GM23338 (cell line): ENCODE measurements at regions not wholly inside any gene's neighbourhood (a gene's known extent, or its start where the extent isn't known, plus 50 kb on each side); places are given as distances from the start of the nearest gene placed in this dataset.
A peak's percentile ranks its signal among the peaks of the same experiment; 100 is the strongest.

Experiments
- ATAC-seq: fragments of 200-7000 bp; cut with Tn5 transposase; 3 replicates; pipeline ENCODE4 v1.9.1; 2020
- DNase-seq: peaks from one replicate; pipeline ENCODE4 v3.0.0-alpha.2; 2015; ENCODE audit warnings: low spot score
- H2AFZ ChIP-seq: fragments of 200-600 bp; sonication (generic); 2 replicates; pipeline ENCODE4 v1.8.0; 2016; ENCODE audit warnings: antibody characterized with exemption, mild to moderate bottlenecking, moderate library complexity
- H3F3A ChIP-seq: fragments of 200-600 bp; sonication (generic); replicated peaks from 2 replicates; pipeline ENCODE4 v1.8.0; 2017; ENCODE audit warnings: antibody characterized with exemption, mixed run types, low read depth
- H3K27ac ChIP-seq: fragments of 200-600 bp; sonication (generic); 2 replicates; pipeline ENCODE4 v1.6.1; 2016; ENCODE audit warnings: low read depth
- H3K27me3 ChIP-seq: fragments of 200-600 bp; sonication (generic); 2 replicates; pipeline ENCODE4 v1.8.0; 2016; ENCODE audit warnings: mild to moderate bottlenecking, mixed run types, moderate library complexity; ENCODE audit not compliant: insufficient read depth
- H3K36me3 ChIP-seq: fragments of 200-600 bp; sonication (generic); 2 replicates; pipeline ENCODE4 v1.8.0; 2016; ENCODE audit warnings: mild to moderate bottlenecking; ENCODE audit not compliant: insufficient read depth
- H3K4me1 ChIP-seq: fragments of 200-600 bp; sonication (generic); 2 replicates; pipeline ENCODE4 v1.8.0; 2016; ENCODE audit warnings: mild to moderate bottlenecking, moderate library complexity; ENCODE audit not compliant: insufficient read depth
- H3K4me2 ChIP-seq: fragments of 200-600 bp; sonication (generic); 2 replicates; pipeline ENCODE4 v1.7.1; 2017; ENCODE audit warnings: mixed run types
- H3K4me3 ChIP-seq: fragments of 200-600 bp; sonication (generic); 2 replicates; pipeline ENCODE4 v1.6.1; 2016; ENCODE audit warnings: mixed run types
- H3K79me2 ChIP-seq: fragments of 200-600 bp; sonication (generic); replicated peaks from 2 replicates; pipeline ENCODE4 v1.8.0; 2017; ENCODE audit warnings: mild to moderate bottlenecking; ENCODE audit not compliant: insufficient read depth
- H3K9me2 ChIP-seq: fragments of 200-600 bp; sonication (generic); 2 replicates; pipeline ENCODE4 v1.8.0; 2017; ENCODE audit not compliant: insufficient read depth
- H4K20me1 ChIP-seq: fragments of 200-600 bp; sonication (generic); replicated peaks from 2 replicates; pipeline ENCODE4 v1.8.0; 2017; ENCODE audit warnings: mild to moderate bottlenecking; ENCODE audit not compliant: insufficient read depth
- H3K27ac Mint-ChIP-seq: 2 replicates; pipeline ENCODE4 v1.8.0; 2020; ENCODE audit warnings: inconsistent platforms, mild to moderate bottlenecking, moderate library complexity, mixed read lengths
- H3K27me3 Mint-ChIP-seq: 3 replicates; pipeline ENCODE4 v1.8.0; 2022; ENCODE audit warnings: low read depth, mild to moderate bottlenecking, moderate library complexity, mixed read lengths, inconsistent platforms; ENCODE audit not compliant: insufficient read depth, poor library complexity
- H3K36me3 Mint-ChIP-seq: 3 replicates; pipeline ENCODE4 v1.8.0; 2021; ENCODE audit warnings: low read depth, mild to moderate bottlenecking, inconsistent platforms, moderate library complexity, mixed read lengths
- H3K4me1 Mint-ChIP-seq: 3 replicates; pipeline ENCODE4 v1.8.0; 2020; ENCODE audit warnings: mild to moderate bottlenecking, inconsistent platforms, mixed read lengths
- H3K4me3 Mint-ChIP-seq: 3 replicates; pipeline ENCODE4 v1.8.0; 2021; ENCODE audit warnings: moderate library complexity, mild to moderate bottlenecking, inconsistent platforms, mixed read lengths
- H3K9me3 Mint-ChIP-seq: 3 replicates; pipeline ENCODE4 v1.8.0; 2020; ENCODE audit warnings: moderate library complexity, mild to moderate bottlenecking, inconsistent platforms, mixed read lengths
- CREB1 ChIP-seq: fragments of 250-450 bp; sonication (Bioruptor Pico); IDR thresholded peaks from 2 replicates; pipeline ENCODE4 v1.5.0; 2020; ENCODE audit warnings: low read depth, mild to moderate bottlenecking, moderate library complexity
- EZH2 ChIP-seq: fragments of 200-600 bp; sonication (generic); IDR thresholded peaks from one replicate; pipeline ENCODE4 v1.8.0; 2017; ENCODE audit warnings: antibody characterized with exemption, mild to moderate bottlenecking, low read depth; ENCODE audit not compliant: unreplicated experiment
- EZH2phosphoT487 ChIP-seq: fragments of 200-600 bp; sonication (generic); IDR thresholded peaks from one replicate; pipeline ENCODE4 v1.8.1; 2018; ENCODE audit warnings: antibody characterized with exemption; ENCODE audit not compliant: unreplicated experiment
- NANOG ChIP-seq: IDR thresholded peaks from 2 replicates; pipeline ENCODE4 v1.6.1; 2016; ENCODE audit warnings: antibody characterized with exemption, borderline replicate concordance
- POLR2AphosphoS5 ChIP-seq: IDR thresholded peaks from 2 replicates; pipeline ENCODE4 v1.6.1; 2016; ENCODE audit warnings: antibody characterized with exemption, low read depth
- STAT1 ChIP-seq: IDR thresholded peaks from one replicate; pipeline ENCODE4 v1.6.1; 2016; ENCODE audit warnings: antibody characterized with exemption; ENCODE audit not compliant: unreplicated experiment
- ZNF114 ChIP-seq: fragments of 250-450 bp; sonication (Bioruptor Pico); IDR thresholded peaks from 2 replicates; pipeline ENCODE4 v1.5.0; 2020; ENCODE audit warnings: mild to moderate bottlenecking, moderate library complexity
- ZNF331 ChIP-seq: fragments of 250-450 bp; sonication (Bioruptor Pico); IDR thresholded peaks from 2 replicates; pipeline ENCODE4 v1.5.0; 2020; ENCODE audit warnings: low read depth, mild to moderate bottlenecking, moderate library complexity
- TF ChIP-seq, protein P1 (sequence below), 2 experiments: fragments of 200-600 bp in 1 of 2; sonication (generic) in 1 of 2; conservative IDR thresholded peaks; 2 replicates each; pipeline versions ENCODE4 v1.5.1 to v1.6.1; 2016 to 2017; ENCODE audit warnings: antibody characterized with exemption in 2 of 2, low read depth in 2 of 2, mild to moderate bottlenecking in 2 of 2, moderate library complexity in 1 of 2
- TF ChIP-seq, protein P2 (sequence below): IDR thresholded peaks from 2 replicates; pipeline ENCODE4 v1.6.1; 2016; ENCODE audit warnings: antibody characterized with exemption

- Mint-ChIP-seq H3K27ac (no peak overlapping the region), H3K36me3 (peaks cover under 1% of the 10 kb centered on the region; the same call in 1 of the 3 replicates), H3K27me3 (no peaks in the 10 kb centered on the region), H3K4me3 (no peak overlapping the region), H3K9me3 (peaks cover under 1% of the 10 kb centered on the region; the same call in 1 of the 3 replicates), H3K4me1 (no peaks in the 10 kb centered on the region)
- DNase-seq = peak; percentile 53
- H3K4me3 ChIP-seq = no peak overlapping the region
- H3F3A ChIP-seq = no peaks in the 10 kb centered on the region
- no peaks in the 10 kb centered on the region for H3K27me3 ChIP-seq
- no peaks in the 10 kb centered on the region for H3K79me2 ChIP-seq
- ATAC-seq = peak; percentile 34; the same call in 2 of the 3 replicates
- no peak for TF ChIP-seq NANOG
- TF ChIP-seq, protein P1, sequence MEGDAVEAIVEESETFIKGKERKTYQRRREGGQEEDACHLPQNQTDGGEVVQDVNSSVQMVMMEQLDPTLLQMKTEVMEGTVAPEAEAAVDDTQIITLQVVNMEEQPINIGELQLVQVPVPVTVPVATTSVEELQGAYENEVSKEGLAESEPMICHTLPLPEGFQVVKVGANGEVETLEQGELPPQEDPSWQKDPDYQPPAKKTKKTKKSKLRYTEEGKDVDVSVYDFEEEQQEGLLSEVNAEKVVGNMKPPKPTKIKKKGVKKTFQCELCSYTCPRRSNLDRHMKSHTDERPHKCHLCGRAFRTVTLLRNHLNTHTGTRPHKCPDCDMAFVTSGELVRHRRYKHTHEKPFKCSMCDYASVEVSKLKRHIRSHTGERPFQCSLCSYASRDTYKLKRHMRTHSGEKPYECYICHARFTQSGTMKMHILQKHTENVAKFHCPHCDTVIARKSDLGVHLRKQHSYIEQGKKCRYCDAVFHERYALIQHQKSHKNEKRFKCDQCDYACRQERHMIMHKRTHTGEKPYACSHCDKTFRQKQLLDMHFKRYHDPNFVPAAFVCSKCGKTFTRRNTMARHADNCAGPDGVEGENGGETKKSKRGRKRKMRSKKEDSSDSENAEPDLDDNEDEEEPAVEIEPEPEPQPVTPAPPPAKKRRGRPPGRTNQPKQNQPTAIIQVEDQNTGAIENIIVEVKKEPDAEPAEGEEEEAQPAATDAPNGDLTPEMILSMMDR (conservative IDR thresholded peaks at IDR 0.05; ENCODE audit: low read depth in 2 of 2) = peak; percentile 54 to 63
- TF ChIP-seq STAT1 = no peak
- TF ChIP-seq, protein P2, sequence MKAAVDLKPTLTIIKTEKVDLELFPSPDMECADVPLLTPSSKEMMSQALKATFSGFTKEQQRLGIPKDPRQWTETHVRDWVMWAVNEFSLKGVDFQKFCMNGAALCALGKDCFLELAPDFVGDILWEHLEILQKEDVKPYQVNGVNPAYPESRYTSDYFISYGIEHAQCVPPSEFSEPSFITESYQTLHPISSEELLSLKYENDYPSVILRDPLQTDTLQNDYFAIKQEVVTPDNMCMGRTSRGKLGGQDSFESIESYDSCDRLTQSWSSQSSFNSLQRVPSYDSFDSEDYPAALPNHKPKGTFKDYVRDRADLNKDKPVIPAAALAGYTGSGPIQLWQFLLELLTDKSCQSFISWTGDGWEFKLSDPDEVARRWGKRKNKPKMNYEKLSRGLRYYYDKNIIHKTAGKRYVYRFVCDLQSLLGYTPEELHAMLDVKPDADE = no peak
- H2AFZ ChIP-seq = no peak overlapping the region
- no peaks in the 10 kb centered on the region for H3K9me2 ChIP-seq
- no peaks in the 10 kb centered on the region for H4K20me1 ChIP-seq
- no peaks in the 10 kb centered on the region for H3K4me1 ChIP-seq
- H3K4me2 ChIP-seq = no peak overlapping the region
- H3K27ac ChIP-seq = no peak overlapping the region
- no peaks in the 10 kb centered on the region for H3K36me3 ChIP-seq
These were observed 606.2 kb downstream of the KLHL13 start for GRCh38 chrX:117510453-117510852.

DNA sequence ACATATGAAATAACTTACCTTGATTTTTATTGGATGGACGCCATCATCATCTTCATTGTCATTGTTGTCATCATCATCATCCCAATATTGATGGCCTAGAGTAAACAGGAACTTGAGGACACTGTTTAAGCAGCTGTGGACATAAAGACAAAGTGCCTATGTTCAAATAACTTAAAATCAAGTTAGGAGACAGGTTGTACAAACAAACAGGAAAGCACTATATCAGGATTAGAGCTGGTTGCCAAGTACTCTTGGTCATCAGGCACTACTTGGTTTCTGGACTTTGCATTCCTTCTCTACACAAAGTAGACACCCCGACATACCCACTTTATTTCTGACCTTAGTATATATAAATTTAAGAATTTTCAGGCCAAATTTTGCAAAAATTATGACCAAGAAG lies 608.6 kb downstream of the KLHL13 start:
- DNase-seq = no peak
- Histone ChIP-seq H3K27me3 (no peaks in the 10 kb centered on the region), H3K4me2 (no peak overlapping the region), H3F3A (no peaks in the 10 kb centered on the region), H3K36me3 (no peaks in the 10 kb centered on the region), H3K79me2 (no peaks in the 10 kb centered on the region), H3K9me2 (no peaks in the 10 kb centered on the region), H3K4me1 (no peaks in the 10 kb centered on the region), H4K20me1 (no peaks in the 10 kb centered on the region), H2AFZ (no peak overlapping the region), H3K4me3 (no peak overlapping the region), H3K27ac (no peak overlapping the region)
- peaks cover 6% of the 10 kb centered on the region; the same call in 1 of the 3 replicates for H3K9me3 Mint-ChIP-seq
- no peak for ATAC-seq
- TF ChIP-seq CREB1 (no peak), ZNF114 (CRISPR knock-in tag) (no peak), POLR2AphosphoS5 (no peak), ZNF331 (no peak)
- no peak overlapping the region for H3K4me3 Mint-ChIP-seq
- H3K27ac Mint-ChIP-seq = no peak overlapping the region
- peaks cover 3% of the 10 kb centered on the region; the same call in 1 of the 3 replicates for H3K36me3 Mint-ChIP-seq
- no peaks in the 10 kb centered on the region for H3K27me3 Mint-ChIP-seq
- H3K4me1 Mint-ChIP-seq = no peaks in the 10 kb centered on the region

DNA sequence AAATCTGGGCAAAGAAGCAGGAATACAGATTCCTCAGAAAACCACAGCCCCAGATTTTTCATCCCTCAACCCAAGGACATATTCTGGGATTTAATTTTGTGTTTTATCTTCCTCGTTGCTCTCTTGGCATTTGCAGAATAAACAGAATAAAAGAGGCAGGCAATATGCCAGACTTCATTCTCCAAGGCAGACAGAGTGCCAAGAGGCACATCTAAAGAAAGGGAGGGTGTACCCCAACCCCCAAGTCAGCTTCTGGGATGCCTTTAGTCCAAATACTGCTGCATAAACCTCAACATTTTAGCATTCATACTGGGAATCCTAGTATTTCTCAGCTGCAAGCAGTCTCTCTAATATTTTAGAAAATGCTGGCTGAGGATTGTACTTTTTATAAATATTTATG lies 629.2 kb downstream of the KLHL13 start:
- H2AFZ ChIP-seq = no peak overlapping the region
- no peak overlapping the region for H3K27ac ChIP-seq
- Mint-ChIP-seq H3K27me3 (no peaks in the 10 kb centered on the region), H3K27ac (no peak overlapping the region), H3K9me3 (no peaks in the 10 kb centered on the region; the same call in 2 of the 3 replicates), H3K4me3 (no peak overlapping the region), H3K36me3 (no peaks in the 10 kb centered on the region), H3K4me1 (peaks cover 16% of the 10 kb centered on the region)
- no peaks in the 10 kb centered on the region for H3K9me2 ChIP-seq
- H3K79me2 ChIP-seq = no peaks in the 10 kb centered on the region
- H3F3A ChIP-seq = no peaks in the 10 kb centered on the region
- H3K36me3 ChIP-seq = no peaks in the 10 kb centered on the region
- H3K27me3 ChIP-seq = no peaks in the 10 kb centered on the region
- no peak for DNase-seq
- H3K4me2 ChIP-seq = no peak overlapping the region
- H3K4me3 ChIP-seq = no peak overlapping the region
- H3K4me1 ChIP-seq = peaks cover 14% of the 10 kb centered on the region
- ATAC-seq = no peak
- no peaks in the 10 kb centered on the region for H4K20me1 ChIP-seq
- TF ChIP-seq NANOG (no peak), ZNF114 (CRISPR knock-in tag) (no peak), EZH2 (no peak), STAT1 (no peak), EZH2phosphoT487 (no peak)
- TF ChIP-seq, protein P1 (conservative IDR thresholded peaks at IDR 0.05; ENCODE audit: low read depth in 2 of 2) = no peak
